Calu3 (cell line): ENCODE measurements at regions not wholly inside any gene's neighbourhood (a gene's known extent, or its start where the extent isn't known, plus 50 kb on each side); places are given as distances from the start of the nearest gene placed in this dataset.
"Not testable (repeated sequence)": the region's sequence is repeated elsewhere in the genome, so short reads cannot be mapped to it uniquely, and the experiment has no call there.

Source experiments
- BruUV-seq: library from RNA; stranded (reverse); fragments of 400-500 nt; replicated peaks from 2 replicates; lab custom pipeline; 2021; lab: Mats Ljungman, UMichigan
- CTCF ChIA-PET: fragments of 300-600 bp; sonication (Branson Sonifier 250); formaldehyde crosslinking; loops from one replicate; lab custom pipeline; 2022; ENCODE audit warnings: antibody characterized with exemption; lab: Charles Lee
- DNase-seq: peaks from one replicate; pipeline ENCODE4 v3.0.0; 2022
- H3K27ac Mint-ChIP-seq: one replicate; pipeline ENCODE4 v1.8.0; 2022; ENCODE audit warnings: mixed read lengths; ENCODE audit not compliant: unreplicated experiment
- H3K27me3 Mint-ChIP-seq: one replicate; pipeline ENCODE4 v1.8.0; 2022; ENCODE audit warnings: mixed read lengths; ENCODE audit not compliant: unreplicated experiment
- H3K36me3 Mint-ChIP-seq: one replicate; pipeline ENCODE4 v1.8.0; 2022; ENCODE audit warnings: mild to moderate bottlenecking, moderate library complexity, mixed read lengths; ENCODE audit not compliant: insufficient read depth, unreplicated experiment
- H3K4me1 Mint-ChIP-seq: one replicate; pipeline ENCODE4 v1.8.0; 2022; ENCODE audit warnings: mild to moderate bottlenecking, low read depth, mixed read lengths; ENCODE audit not compliant: unreplicated experiment
- H3K4me3 Mint-ChIP-seq: one replicate; pipeline ENCODE4 v1.8.0; 2022; ENCODE audit warnings: mild to moderate bottlenecking, low read depth, moderate library complexity, mixed read lengths; ENCODE audit not compliant: unreplicated experiment
- H3K9me3 Mint-ChIP-seq: one replicate; pipeline ENCODE4 v1.8.0; 2022; ENCODE audit warnings: low read depth, mixed read lengths; ENCODE audit not compliant: unreplicated experiment
- intact Hi-C: fragments of 100-400 bp; cut with micrococcal nuclease; formaldehyde crosslinking; loops from one replicate; pipeline ENCODE4 v1.10.0; 2022; ENCODE audit not compliant: unreplicated experiment
- TF ChIP-seq, protein P1 (sequence below): fragments of 200-600 bp; IDR thresholded peaks from one replicate; pipeline ENCODE4 v1.8.0; 2022; ENCODE audit warnings: antibody characterized with exemption; ENCODE audit not compliant: unreplicated experiment

DNA sequence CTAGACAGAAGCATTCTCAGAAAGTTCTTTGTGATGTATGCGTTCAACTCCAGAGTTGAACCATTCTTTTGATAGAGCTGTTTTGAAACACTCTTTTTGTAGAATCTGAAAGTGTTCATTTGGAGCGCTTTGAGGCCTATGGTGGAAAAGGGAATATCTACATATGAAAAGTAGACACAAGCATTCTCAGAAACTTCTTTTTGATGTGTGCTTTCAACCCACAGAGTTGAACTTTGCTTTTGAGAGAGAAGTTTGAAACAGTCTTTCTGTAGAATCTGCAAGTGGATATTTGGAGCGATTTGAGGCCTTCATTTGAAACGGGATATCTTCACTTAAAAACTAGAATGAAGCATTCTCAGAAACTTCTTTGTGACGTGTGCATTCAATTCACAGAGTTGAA is 582.6 kb upstream of the ZNF337 start:
- H3K4me3 Mint-ChIP-seq = no peak overlapping the region
- TF ChIP-seq, protein P1, sequence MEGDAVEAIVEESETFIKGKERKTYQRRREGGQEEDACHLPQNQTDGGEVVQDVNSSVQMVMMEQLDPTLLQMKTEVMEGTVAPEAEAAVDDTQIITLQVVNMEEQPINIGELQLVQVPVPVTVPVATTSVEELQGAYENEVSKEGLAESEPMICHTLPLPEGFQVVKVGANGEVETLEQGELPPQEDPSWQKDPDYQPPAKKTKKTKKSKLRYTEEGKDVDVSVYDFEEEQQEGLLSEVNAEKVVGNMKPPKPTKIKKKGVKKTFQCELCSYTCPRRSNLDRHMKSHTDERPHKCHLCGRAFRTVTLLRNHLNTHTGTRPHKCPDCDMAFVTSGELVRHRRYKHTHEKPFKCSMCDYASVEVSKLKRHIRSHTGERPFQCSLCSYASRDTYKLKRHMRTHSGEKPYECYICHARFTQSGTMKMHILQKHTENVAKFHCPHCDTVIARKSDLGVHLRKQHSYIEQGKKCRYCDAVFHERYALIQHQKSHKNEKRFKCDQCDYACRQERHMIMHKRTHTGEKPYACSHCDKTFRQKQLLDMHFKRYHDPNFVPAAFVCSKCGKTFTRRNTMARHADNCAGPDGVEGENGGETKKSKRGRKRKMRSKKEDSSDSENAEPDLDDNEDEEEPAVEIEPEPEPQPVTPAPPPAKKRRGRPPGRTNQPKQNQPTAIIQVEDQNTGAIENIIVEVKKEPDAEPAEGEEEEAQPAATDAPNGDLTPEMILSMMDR = no peak
- intact Hi-C loops = no loop called here

DNA sequence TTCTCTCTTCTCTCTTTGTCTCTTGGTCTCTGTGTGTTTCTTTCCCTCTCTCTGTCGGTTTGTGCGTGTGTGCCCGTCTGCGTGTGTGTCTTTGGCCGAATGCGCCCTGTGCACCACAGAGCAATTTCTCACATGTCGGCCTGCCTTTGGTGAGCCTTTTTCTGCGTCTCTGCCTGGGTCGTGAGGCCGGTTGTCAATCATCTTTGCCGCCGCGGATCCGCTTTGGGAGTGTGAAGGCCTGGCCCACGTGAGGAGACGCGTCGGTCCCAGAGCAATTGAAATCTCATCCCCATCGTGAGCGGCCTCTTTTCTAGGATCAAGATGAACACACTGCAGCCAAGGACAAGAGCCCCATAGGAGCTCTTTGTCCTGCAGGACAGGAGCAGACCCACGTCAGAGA is 580.7 kb upstream of the ZNF337 start:
- intact Hi-C loops = no loop called here
- BruUV-seq = no TSS peak
- H3K4me1 Mint-ChIP-seq = no peaks in the 10 kb centered on the region
- TF ChIP-seq, protein P1 = no peak
- H3K36me3 Mint-ChIP-seq = no peaks in the 10 kb centered on the region
- DNase-seq = no peak
- no peak overlapping the region for H3K27ac Mint-ChIP-seq
- H3K4me3 Mint-ChIP-seq = no peak overlapping the region
- H3K27me3 Mint-ChIP-seq = no peaks in the 10 kb centered on the region
- H3K9me3 Mint-ChIP-seq = no peaks in the 10 kb centered on the region
- CTCF ChIA-PET = no interaction called here

More for the DNA sequence above, 582.6 kb upstream of the ZNF337 start:
- Mint-ChIP-seq H3K4me1 (no peaks in the 10 kb centered on the region), H3K27ac (no peak overlapping the region), H3K36me3 (no peaks in the 10 kb centered on the region), H3K27me3 (no peaks in the 10 kb centered on the region), H3K9me3 (no peaks in the 10 kb centered on the region)
- no peak for DNase-seq
- CTCF ChIA-PET = no interaction called here
- no TSS peak for BruUV-seq

DNA sequence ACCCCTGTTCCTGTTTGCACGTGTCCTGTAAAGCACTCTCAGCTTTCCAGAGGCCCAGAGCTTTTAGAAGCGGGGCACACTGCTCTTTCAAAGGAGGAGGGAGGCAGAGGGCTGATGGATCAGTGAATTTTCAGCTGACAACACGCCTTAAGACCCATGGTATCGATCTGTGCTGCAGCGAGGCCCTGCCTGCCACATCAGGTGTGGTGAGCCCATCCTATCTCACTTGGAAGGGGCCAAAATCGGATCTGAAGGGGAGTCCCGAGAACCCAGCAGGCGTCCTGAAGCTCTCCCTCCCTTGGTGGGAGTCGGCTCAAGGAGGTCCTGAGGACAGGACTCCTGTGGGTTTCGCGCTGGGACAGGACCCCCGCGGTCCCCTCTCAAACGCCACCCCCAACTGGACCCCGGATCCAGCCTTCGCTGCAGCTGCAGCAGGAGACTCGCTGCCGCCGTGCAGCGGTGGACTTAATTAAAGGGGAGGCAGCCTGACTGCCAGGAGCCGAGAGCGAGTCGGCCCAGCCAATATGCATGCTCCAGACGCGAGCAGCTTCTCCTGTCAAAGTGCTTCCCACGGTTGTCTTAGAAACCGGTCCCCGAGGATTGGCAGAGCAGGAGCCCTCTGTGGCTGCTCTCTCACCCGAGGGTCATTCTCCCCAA is 580.0 kb upstream of the ZNF337 start:
- Mint-ChIP-seq H3K27me3 (no peaks in the 10 kb centered on the region), H3K4me3 (no peak overlapping the region), H3K9me3 (no peaks in the 10 kb centered on the region), H3K36me3 (no peaks in the 10 kb centered on the region), H3K4me1 (no peaks in the 10 kb centered on the region), H3K27ac (no peak overlapping the region)
- TF ChIP-seq, protein P1 = no peak
- intact Hi-C loops = no loop called here
- no TSS peak for BruUV-seq
- CTCF ChIA-PET = no interaction called here
- no peak for DNase-seq

DNA sequence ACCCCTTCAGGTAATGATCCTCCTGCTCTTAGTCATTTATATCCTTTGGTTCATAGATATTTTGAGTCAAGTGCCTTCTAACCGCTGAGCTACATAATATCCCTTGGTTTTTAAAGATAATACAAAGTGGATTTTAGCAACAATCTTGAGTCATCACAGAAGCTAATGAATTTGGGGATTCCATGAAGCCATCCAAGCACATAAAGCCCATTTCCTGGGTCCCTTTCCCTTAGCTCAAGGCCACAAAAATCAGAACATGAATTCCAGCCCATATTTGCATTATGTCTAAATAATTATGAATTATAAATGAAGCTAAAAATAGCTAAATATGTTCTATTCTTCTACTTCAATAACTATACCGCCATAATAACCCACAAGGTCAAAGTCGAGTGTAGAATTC is 572.1 kb upstream of the ZNF337 start:
- CTCF ChIA-PET, H3K9me3 Mint-ChIP-seq, H3K27me3 Mint-ChIP-seq, intact Hi-C loops, H3K36me3 Mint-ChIP-seq, BruUV-seq, H3K27ac Mint-ChIP-seq, H3K4me3 Mint-ChIP-seq, DNase-seq, H3K4me1 Mint-ChIP-seq: not testable (repeated sequence)

DNA sequence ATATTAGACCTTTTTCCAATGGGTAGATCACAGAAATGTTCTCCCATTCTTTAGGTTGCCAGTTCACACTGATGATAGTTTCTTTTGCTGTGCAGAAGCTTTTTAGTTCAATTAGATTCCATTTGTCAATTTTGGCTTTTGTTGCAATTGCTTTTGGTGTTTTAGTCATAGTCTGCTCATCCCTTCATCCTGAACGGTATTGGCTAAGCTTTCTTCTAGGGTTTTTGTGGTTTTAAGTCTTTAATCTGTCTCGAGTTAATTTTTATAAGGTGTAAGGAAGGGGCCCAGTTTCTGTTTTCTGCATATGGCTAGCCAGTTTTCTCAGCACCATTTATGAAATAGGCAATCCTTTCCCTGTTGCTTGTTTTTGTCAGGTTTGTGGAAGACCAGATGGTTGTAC is 564.3 kb upstream of the ZNF337 start:
- H3K27me3 Mint-ChIP-seq, CTCF ChIA-PET, H3K4me1 Mint-ChIP-seq, H3K36me3 Mint-ChIP-seq, intact Hi-C loops, H3K4me3 Mint-ChIP-seq, H3K9me3 Mint-ChIP-seq, H3K27ac Mint-ChIP-seq, BruUV-seq, DNase-seq: not testable (repeated sequence)

DNA sequence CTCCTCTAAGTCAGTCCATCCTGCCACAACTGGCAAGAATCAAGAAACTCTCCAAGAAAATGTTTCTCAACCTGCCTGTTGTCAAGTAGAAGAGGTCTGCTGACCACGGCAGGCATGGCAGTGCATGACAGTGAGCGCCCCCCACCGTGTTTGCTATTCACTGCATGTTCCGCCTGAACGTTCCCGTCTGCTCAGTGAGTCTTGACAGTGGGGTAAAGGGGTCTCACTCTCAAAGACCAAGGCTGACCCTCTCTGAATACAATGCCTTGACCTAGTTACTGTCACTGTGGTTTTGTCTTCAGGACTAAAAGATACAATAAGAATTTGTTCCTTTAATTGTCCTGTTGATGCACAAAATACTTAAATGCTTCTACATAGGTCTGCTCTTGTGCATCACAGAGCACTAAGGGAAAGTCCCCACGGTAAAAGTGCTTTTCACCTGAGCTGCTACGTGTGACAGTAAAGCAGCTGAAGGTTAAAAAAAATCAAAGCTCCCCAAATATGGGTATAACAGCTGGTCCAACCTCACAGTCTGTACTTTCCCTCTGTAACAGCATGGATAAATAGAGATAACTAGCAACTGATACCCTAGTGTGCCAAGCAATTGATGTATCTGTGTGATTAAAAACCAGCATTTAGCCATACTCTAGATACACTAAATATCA is 555.8 kb upstream of the ZNF337 start:
- intact Hi-C loops, H3K36me3 Mint-ChIP-seq, BruUV-seq, DNase-seq, CTCF ChIA-PET, H3K27ac Mint-ChIP-seq, H3K4me1 Mint-ChIP-seq, H3K9me3 Mint-ChIP-seq, H3K4me3 Mint-ChIP-seq, H3K27me3 Mint-ChIP-seq: not testable (repeated sequence)

DNA sequence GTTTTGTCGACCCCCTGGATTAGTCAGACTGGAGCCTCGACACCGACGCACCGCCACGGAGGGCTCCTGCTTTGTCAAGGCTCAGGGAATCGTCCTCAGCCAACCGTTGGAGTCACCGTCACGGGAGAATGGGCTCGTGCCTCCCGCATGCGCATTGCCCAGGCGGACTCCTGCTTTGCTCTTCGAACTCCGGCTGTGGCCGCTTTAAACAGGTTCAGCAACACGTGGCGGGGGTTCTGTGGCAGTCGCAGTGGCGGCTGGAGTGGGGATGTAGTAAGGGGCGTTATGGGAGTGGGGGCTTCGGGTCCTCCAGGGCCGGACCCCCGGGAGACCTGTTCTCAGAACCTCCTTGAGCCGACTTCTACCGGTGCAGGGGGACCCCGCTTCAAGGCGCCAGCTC is 554.7 kb upstream of the ZNF337 start:
- not testable (repeated sequence) for H3K27me3 Mint-ChIP-seq, H3K4me1 Mint-ChIP-seq

More for the DNA sequence above, 554.7 kb upstream of the ZNF337 start:
- DNase-seq, CTCF ChIA-PET, H3K27ac Mint-ChIP-seq, intact Hi-C loops, BruUV-seq, H3K36me3 Mint-ChIP-seq, H3K4me3 Mint-ChIP-seq, H3K9me3 Mint-ChIP-seq: not testable (repeated sequence)
